IPS-15b (cell line): ENCODE measurements at regions not wholly inside any gene's neighbourhood (a gene's known extent, or its start where the extent isn't known, plus 50 kb on each side); places are given as distances from the start of the nearest gene placed in this dataset.
"Not testable (repeated sequence)": the region's sequence is repeated elsewhere in the genome, so short reads cannot be mapped to it uniquely, and the experiment has no call there.

Source experiments
- H3K27me3 ChIP-seq: one replicate; pipeline ENCODE4 v1.6.1; 2013; ENCODE audit warnings: low read length; ENCODE audit not compliant: control insufficient read depth, insufficient read depth
- H3K36me3 ChIP-seq: one replicate; pipeline ENCODE4 v1.6.1; 2013; ENCODE audit warnings: low read length; ENCODE audit not compliant: control insufficient read depth, insufficient read depth
- H3K4me1 ChIP-seq: one replicate; pipeline ENCODE4 v1.6.1; 2013; ENCODE audit warnings: mild to moderate bottlenecking, low read length; ENCODE audit not compliant: control insufficient read depth, insufficient read depth
- H3K4me3 ChIP-seq: one replicate; pipeline ENCODE4 v1.5.1; 2013; ENCODE audit warnings: low read depth, low read length
- H3K9ac ChIP-seq: one replicate; pipeline ENCODE4 v1.6.1; 2013; ENCODE audit warnings: low read depth, mild to moderate bottlenecking, low read length
- H3K9me3 ChIP-seq: one replicate; pipeline ENCODE4 v1.6.1; 2013; ENCODE audit warnings: mild to moderate bottlenecking, low read length; ENCODE audit not compliant: control insufficient read depth, insufficient read depth

- Histone ChIP-seq H3K4me1 (no peaks in the 10 kb centered on the region), H3K4me3 (no peak overlapping the region), H3K36me3 (no peaks in the 10 kb centered on the region), H3K9ac (no peak overlapping the region), H3K9me3 (no peaks in the 10 kb centered on the region), H3K27me3 (no peaks in the 10 kb centered on the region)
These were observed 690.7 kb upstream of the TBX3 start for GRCh38 chr12:115374480-115375185.

GRCh38 chr12:115371711-115372110 lies 687.7 kb upstream of the TBX3 start:
- Histone ChIP-seq H3K4me1 (no peaks in the 10 kb centered on the region), H3K9me3 (no peaks in the 10 kb centered on the region), H3K4me3 (no peak overlapping the region), H3K9ac (no peak overlapping the region), H3K27me3 (no peaks in the 10 kb centered on the region), H3K36me3 (no peaks in the 10 kb centered on the region)

- Histone ChIP-seq H3K36me3 (no peaks in the 10 kb centered on the region), H3K9ac (no peak overlapping the region), H3K4me1 (no peaks in the 10 kb centered on the region), H3K4me3 (no peak overlapping the region), H3K27me3 (no peaks in the 10 kb centered on the region), H3K9me3 (no peaks in the 10 kb centered on the region)
These were observed 686.7 kb upstream of the TBX3 start for GRCh38 chr12:115370650-115371049.

DNA sequence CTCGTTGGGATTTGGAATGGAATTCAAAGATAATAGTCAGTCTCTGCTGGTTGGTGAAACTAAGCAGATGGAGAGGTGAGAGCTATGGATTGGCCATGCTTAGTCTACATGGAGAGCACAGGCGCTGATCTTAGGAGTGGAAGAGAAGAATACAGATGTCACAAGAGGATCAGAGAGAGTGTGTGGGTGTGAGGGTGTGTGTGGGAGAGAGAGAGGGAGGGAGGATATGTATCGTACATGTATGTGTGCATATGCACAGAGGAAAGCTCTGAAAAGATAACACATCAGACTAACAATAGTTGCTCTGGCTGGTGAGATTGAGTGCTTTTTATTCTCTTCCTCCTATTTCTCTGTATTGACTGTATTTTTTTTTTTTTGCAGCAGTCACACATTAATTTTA lies 686.2 kb upstream of the TBX3 start:
- Histone ChIP-seq H3K27me3 (no peaks in the 10 kb centered on the region), H3K9ac (no peak overlapping the region), H3K36me3 (no peaks in the 10 kb centered on the region), H3K9me3 (no peaks in the 10 kb centered on the region), H3K4me3 (no peak overlapping the region), H3K4me1 (no peaks in the 10 kb centered on the region)

DNA sequence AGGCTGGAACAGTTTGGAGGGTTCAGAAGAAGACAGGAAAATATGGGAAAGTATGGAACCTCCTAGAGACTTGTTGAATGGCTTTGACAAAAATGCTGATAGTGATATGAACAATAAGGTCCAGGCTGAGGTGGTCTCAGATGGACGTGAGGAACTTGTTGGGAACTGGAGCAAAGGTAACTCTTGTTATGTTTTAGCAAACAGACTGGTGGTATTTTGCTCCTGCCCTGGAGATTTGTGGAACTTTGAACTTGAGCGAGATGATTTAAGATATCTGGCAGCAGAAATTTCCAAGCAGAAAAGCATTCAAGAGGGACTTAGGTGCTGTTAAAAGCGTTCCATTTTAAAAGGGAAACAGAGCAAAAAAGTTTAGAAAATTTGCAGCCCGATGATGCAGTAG lies 682.3 kb upstream of the TBX3 start:
- not testable (repeated sequence) for H3K9ac ChIP-seq, H3K27me3 ChIP-seq, H3K9me3 ChIP-seq, H3K36me3 ChIP-seq, H3K4me1 ChIP-seq, H3K4me3 ChIP-seq

- H3K4me3 ChIP-seq, H3K9ac ChIP-seq, H3K4me1 ChIP-seq, H3K27me3 ChIP-seq, H3K9me3 ChIP-seq, H3K36me3 ChIP-seq: not testable (repeated sequence)
These were observed 681.8 kb upstream of the TBX3 start for GRCh38 chr12:115365765-115366164.

DNA sequence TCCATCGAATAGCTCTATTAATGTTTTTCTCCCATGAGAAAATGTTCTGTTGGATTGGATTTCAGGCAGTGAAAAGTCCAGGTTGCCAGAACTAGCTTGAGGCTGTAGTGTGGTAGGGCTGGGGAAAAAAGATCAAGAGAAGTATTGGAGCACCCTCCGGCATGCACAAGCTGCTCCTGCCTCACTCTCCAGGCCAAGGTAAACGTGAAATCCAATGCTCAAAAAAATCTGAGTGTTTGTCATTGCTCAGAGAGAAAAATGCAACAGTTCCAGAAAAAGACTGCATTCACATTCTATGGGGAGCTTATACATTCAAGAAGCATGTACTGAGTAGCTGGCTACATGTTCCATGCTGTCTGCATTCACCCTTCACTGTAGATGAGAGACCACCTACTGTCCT lies 680.9 kb upstream of the TBX3 start:
- H3K9me3 ChIP-seq = no peaks in the 10 kb centered on the region
- H3K36me3 ChIP-seq = no peaks in the 10 kb centered on the region
- H3K27me3 ChIP-seq = no peaks in the 10 kb centered on the region
- H3K9ac ChIP-seq = no peak overlapping the region
- H3K4me3 ChIP-seq = no peak overlapping the region
- no peaks in the 10 kb centered on the region for H3K4me1 ChIP-seq

DNA sequence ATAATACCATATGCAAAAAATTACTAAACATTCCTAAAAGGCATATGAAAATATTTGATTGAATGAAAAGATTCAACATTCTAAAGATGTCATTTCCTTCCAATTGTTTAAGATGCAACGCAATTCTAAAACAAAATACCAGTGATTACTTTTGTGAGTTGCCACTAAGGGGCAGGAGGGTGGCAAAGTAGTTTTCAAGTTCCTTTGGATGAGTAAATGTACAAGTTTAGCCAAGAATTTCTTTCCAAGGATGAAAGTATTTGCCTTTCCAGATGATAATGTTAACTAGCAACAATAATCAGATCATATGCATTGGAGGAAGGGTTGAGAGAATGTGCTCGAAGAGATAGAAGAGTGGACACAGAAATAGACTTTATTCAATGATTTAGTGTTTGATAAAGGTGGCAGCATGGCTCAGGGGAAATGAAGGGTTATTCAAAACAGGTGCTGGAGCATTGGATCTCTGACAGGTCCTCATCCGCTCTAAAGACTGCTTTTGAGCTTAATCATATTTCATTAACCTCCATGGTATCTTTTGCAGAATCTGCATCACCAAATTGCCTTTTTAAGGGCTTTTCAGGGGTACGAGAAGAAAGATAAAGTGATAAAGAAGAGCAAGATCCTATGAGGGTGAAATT lies 678.5 kb upstream of the TBX3 start:
- Histone ChIP-seq H3K4me1 (no peaks in the 10 kb centered on the region), H3K9me3 (no peaks in the 10 kb centered on the region), H3K27me3 (no peaks in the 10 kb centered on the region), H3K9ac (no peak overlapping the region), H3K36me3 (no peaks in the 10 kb centered on the region), H3K4me3 (no peak overlapping the region)

- Histone ChIP-seq H3K4me1 (no peaks in the 10 kb centered on the region), H3K36me3 (no peaks in the 10 kb centered on the region), H3K4me3 (no peak overlapping the region), H3K9ac (no peak overlapping the region), H3K27me3 (no peaks in the 10 kb centered on the region), H3K9me3 (no peaks in the 10 kb centered on the region)
These were observed 673.7 kb upstream of the TBX3 start for GRCh38 chr12:115357681-115358080.

GRCh38 chr12:115355301-115355700 lies 671.3 kb upstream of the TBX3 start:
- Histone ChIP-seq H3K27me3 (no peaks in the 10 kb centered on the region), H3K4me3 (no peak overlapping the region), H3K9me3 (no peaks in the 10 kb centered on the region), H3K36me3 (no peaks in the 10 kb centered on the region), H3K9ac (no peak overlapping the region), H3K4me1 (no peaks in the 10 kb centered on the region)

- H3K27me3 ChIP-seq = no peaks in the 10 kb centered on the region
- H3K36me3 ChIP-seq = no peaks in the 10 kb centered on the region
- H3K4me1 ChIP-seq = no peaks in the 10 kb centered on the region
- no peaks in the 10 kb centered on the region for H3K9me3 ChIP-seq
- no peak overlapping the region for H3K9ac ChIP-seq
- H3K4me3 ChIP-seq = no peak overlapping the region
These were observed 670.3 kb upstream of the TBX3 start for GRCh38 chr12:115354007-115354890.

- H3K9ac ChIP-seq = no peak overlapping the region
- H3K4me1 ChIP-seq = no peaks in the 10 kb centered on the region
- no peaks in the 10 kb centered on the region for H3K36me3 ChIP-seq
- H3K4me3 ChIP-seq = no peak overlapping the region
- H3K27me3 ChIP-seq = no peaks in the 10 kb centered on the region
- no peaks in the 10 kb centered on the region for H3K9me3 ChIP-seq
These were observed 669.5 kb upstream of the TBX3 start for GRCh38 chr12:115353467-115353866.
